ENCODE measurements at regions not wholly inside any gene's neighbourhood (a gene's known extent, or its start where the extent isn't known, plus 50 kb on each side); places are given as distances from the start of the nearest gene placed in this dataset.

DNA sequence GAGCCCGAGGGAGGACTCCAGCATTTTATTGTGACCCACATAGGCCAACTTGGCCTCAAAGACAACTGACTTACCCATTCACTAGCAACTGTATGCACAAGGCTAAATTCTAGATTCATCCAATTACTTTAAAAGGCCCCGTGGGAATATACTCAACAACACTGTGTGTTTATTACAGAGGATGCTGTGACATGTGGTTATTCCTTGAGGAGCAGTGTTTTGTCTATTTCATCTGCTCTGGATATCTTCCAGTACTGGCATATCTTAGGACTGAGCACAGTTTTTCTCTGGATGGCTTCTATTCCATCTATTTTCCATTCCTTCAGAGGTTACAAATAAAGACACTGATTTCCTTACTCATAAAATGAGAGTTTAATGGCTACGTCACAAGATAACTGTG, 87.2 kb upstream of the KRAS start:
- Histone ChIP-seq H3K4me1 (replicated peaks; ENCODE audit: insufficient read depth) (peaks cover 11% of the 10 kb centered on the region), H3K9me2 (ENCODE audit: insufficient read depth) (no peaks in the 10 kb centered on the region), H3F3A (ENCODE audit: insufficient read depth, low read depth) (peaks cover 14% of the 10 kb centered on the region; the same call in 1 of the 2 replicates), H3K79me2 (ENCODE audit: low read depth) (no peaks in the 10 kb centered on the region), H3K9me3 (ENCODE audit: insufficient read depth, low read depth) (0 out of 2 replicates have a peak, but pooled peaks cover 4% of the 10 kb centered on the region), H3K4me3 (no peak overlapping the region), H2AFZ (no peak overlapping the region), H4K20me1 (ENCODE audit: insufficient read depth) (no peaks in the 10 kb centered on the region), H3K4me2 (no peak overlapping the region), H3K27ac (no peak overlapping the region), H3K36me3 (ENCODE audit: low read depth) (no peaks in the 10 kb centered on the region), H3K27me3 (ENCODE audit: insufficient read depth, low read depth) (no peaks in the 10 kb centered on the region)
- CTCF ChIA-PET: no interaction called here
- DNase-seq: no peak
- POLR2A ChIA-PET (ENCODE audit: unreplicated experiment): no interaction called here
- intact Hi-C loops (cut with micrococcal nuclease; ENCODE audit: unreplicated experiment): no loop called here
- no TSS peak for BruUV-seq (replicated peaks)
- no peak for TF ChIP-seq EZH2 (IDR thresholded peaks at IDR 0.05; ENCODE audit: low read depth)
- TF ChIP-seq, protein P1, sequence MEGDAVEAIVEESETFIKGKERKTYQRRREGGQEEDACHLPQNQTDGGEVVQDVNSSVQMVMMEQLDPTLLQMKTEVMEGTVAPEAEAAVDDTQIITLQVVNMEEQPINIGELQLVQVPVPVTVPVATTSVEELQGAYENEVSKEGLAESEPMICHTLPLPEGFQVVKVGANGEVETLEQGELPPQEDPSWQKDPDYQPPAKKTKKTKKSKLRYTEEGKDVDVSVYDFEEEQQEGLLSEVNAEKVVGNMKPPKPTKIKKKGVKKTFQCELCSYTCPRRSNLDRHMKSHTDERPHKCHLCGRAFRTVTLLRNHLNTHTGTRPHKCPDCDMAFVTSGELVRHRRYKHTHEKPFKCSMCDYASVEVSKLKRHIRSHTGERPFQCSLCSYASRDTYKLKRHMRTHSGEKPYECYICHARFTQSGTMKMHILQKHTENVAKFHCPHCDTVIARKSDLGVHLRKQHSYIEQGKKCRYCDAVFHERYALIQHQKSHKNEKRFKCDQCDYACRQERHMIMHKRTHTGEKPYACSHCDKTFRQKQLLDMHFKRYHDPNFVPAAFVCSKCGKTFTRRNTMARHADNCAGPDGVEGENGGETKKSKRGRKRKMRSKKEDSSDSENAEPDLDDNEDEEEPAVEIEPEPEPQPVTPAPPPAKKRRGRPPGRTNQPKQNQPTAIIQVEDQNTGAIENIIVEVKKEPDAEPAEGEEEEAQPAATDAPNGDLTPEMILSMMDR (conservative IDR thresholded peaks at IDR 0.05): no peak

DNA sequence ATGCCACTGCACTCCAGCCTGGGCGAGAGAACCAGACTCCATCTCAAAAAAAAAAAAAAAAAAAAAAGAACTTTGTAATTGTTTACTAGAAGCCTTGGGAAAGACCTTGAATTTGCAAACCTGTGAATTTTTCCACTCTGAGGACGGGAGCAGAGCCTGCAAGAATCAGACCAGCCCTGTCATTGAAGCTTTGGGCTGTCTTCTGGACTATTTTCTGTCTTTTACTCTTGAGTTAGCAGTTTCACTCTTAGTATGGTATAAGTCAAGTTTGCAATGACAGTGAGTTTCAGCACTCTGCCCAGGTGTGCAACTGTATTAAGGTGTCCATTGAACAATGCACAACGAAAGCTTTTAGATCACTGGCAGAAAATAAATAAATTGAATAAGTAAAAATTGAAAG, 81.4 kb upstream of the KRAS start:
- H3K9me3 ChIP-seq (ENCODE audit: insufficient read depth, low read depth): no peaks in the 10 kb centered on the region
- no peak overlapping the region for H3K4me3 ChIP-seq
- intact Hi-C loops (cut with micrococcal nuclease; ENCODE audit: unreplicated experiment): no loop called here
- H3K4me2 ChIP-seq: no peak overlapping the region
- ChIA-PET CTCF (no interaction called here), POLR2A (ENCODE audit: unreplicated experiment) (no interaction called here)
- BruUV-seq (replicated peaks): no TSS peak
- H3K4me1 ChIP-seq (replicated peaks; ENCODE audit: insufficient read depth): peaks cover 11% of the 10 kb centered on the region
- no peaks in the 10 kb centered on the region for H3K36me3 ChIP-seq (ENCODE audit: low read depth)
- H3K27ac ChIP-seq: no peak overlapping the region
- peaks cover 14% of the 10 kb centered on the region; the same call in 1 of the 2 replicates for H3F3A ChIP-seq (ENCODE audit: insufficient read depth, low read depth)
- no peaks in the 10 kb centered on the region for H4K20me1 ChIP-seq (ENCODE audit: insufficient read depth)
- H2AFZ ChIP-seq: no peak overlapping the region
- no peaks in the 10 kb centered on the region for H3K27me3 ChIP-seq (ENCODE audit: insufficient read depth, low read depth)
- no peaks in the 10 kb centered on the region for H3K9me2 ChIP-seq (ENCODE audit: insufficient read depth)
- DNase-seq: no peak
- H3K79me2 ChIP-seq (ENCODE audit: low read depth): no peaks in the 10 kb centered on the region
- TF ChIP-seq EZH2 (IDR thresholded peaks at IDR 0.05; ENCODE audit: low read depth): no peak
- TF ChIP-seq, protein P1 (conservative IDR thresholded peaks at IDR 0.05): no peak

DNA sequence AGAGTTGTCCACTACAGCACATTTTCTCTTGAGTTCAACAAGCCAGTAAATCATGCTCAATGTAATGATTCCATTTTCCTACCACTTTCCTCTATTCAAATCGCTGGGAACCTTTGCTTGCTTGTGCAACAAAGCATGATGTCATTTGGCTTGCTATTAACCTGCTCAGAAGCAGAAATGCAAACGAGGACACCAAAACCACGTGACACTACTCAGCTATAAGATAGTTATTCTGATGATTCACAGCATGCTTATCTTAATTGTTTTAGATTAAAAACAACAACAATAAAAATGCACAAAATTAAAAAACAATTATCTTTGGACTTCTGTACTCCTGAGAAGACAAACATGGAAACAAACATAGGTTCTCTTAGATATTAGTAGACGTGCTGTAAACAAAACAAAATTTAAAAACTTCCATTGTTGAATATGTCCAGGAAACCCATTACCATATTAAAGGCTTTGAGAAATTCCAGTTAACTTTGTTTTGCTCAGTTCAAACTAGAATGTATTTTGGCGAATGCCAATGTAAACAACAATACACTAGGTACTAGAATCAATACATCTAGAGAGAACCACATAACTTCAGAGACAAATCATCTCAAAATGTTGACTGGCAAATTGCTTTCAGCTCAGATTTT, 77.5 kb upstream of the KRAS start:
- H3K4me1 ChIP-seq (replicated peaks; ENCODE audit: insufficient read depth): 0 out of 2 replicates have a peak, but pooled peaks cover 1% of the 10 kb centered on the region
- no peaks in the 10 kb centered on the region for H3K27me3 ChIP-seq (ENCODE audit: insufficient read depth, low read depth)
- no peaks in the 10 kb centered on the region for H4K20me1 ChIP-seq (ENCODE audit: insufficient read depth)
- TF ChIP-seq, protein P1 (conservative IDR thresholded peaks at IDR 0.05): no peak
- TF ChIP-seq EZH2 (IDR thresholded peaks at IDR 0.05; ENCODE audit: low read depth): no peak
- intact Hi-C loops (cut with micrococcal nuclease; ENCODE audit: unreplicated experiment): no loop called here
- no TSS peak for BruUV-seq (replicated peaks)
- H3K9me2 ChIP-seq (ENCODE audit: insufficient read depth): no peaks in the 10 kb centered on the region
- H3K27ac ChIP-seq: no peak overlapping the region
- H3K36me3 ChIP-seq (ENCODE audit: low read depth): no peaks in the 10 kb centered on the region
- no peaks in the 10 kb centered on the region for H3K9me3 ChIP-seq (ENCODE audit: insufficient read depth, low read depth)
- H2AFZ ChIP-seq: no peak overlapping the region
- no peak overlapping the region for H3K4me3 ChIP-seq
- H3F3A ChIP-seq (ENCODE audit: insufficient read depth, low read depth): peaks cover 2% of the 10 kb centered on the region; the same call in 1 of the 2 replicates
- CTCF ChIA-PET: no interaction called here
- DNase-seq: no peak
- no peaks in the 10 kb centered on the region for H3K79me2 ChIP-seq (ENCODE audit: low read depth)
- POLR2A ChIA-PET (ENCODE audit: unreplicated experiment): no interaction called here
- no peak overlapping the region for H3K4me2 ChIP-seq

Data from PC-9 (cell line).